Common myeloid progenitor, CD34-positive (primary cell): ENCODE measurements at regions not wholly inside any gene's neighbourhood (a gene's known extent, or its start where the extent isn't known, plus 50 kb on each side); places are given as distances from the start of the nearest gene placed in this dataset.

ENCODE experiments used
- CTCF ChIA-PET: fragments of 350-600 bp; sonication (Branson Sonifier 250); formaldehyde crosslinking; loops from one replicate; lab custom pipeline; 2021; ENCODE audit warnings: antibody characterized with exemption; lab: Charles Lee
- POLR2A ChIA-PET: fragments of 350-600 bp; sonication (Branson Sonifier 250); formaldehyde crosslinking; loops from one replicate; lab custom pipeline; 2021; ENCODE audit warnings: antibody characterized with exemption; lab: Charles Lee
- DNase-seq, 3 donors: peaks; one replicate each; pipeline versions ENCODE4 v3.0.0 to v3.0.0-alpha.2; 2013
- H3K27ac ChIP-seq, 2 experiments: 1 replicate in 1 of 2; 2 replicates in 1 of 2; pipeline ENCODE4 v1.7.0; 2013; ENCODE audit warnings: inconsistent platforms in 2 of 2, low read length in 2 of 2, mild to moderate bottlenecking in 2 of 2, low read depth in 1 of 2, moderate library complexity in 1 of 2; ENCODE audit not compliant: severe bottlenecking in 2 of 2, insufficient read depth in 1 of 2, poor library complexity in 1 of 2
- H3K27me3 ChIP-seq, 5 experiments: replicated peaks in 2 of 5; 1 replicate in 3 of 5; 2 replicates in 2 of 5; pipeline versions ENCODE4 v1.6.1 to v1.7.0; 2013; ENCODE audit warnings: low read length in 4 of 5, mild to moderate bottlenecking in 2 of 5, moderate library complexity in 2 of 5, inconsistent platforms in 1 of 5; ENCODE audit not compliant: insufficient read depth in 5 of 5, control insufficient read depth in 4 of 5
- H3K36me3 ChIP-seq, 4 experiments: 1 replicate in 2 of 4; 2 replicates in 2 of 4; pipeline versions ENCODE4 v1.6.1 to v1.7.0; 2013; ENCODE audit warnings: low read length in 3 of 4, control low read depth in 1 of 4, mild to moderate bottlenecking in 1 of 4; ENCODE audit not compliant: control insufficient read depth in 4 of 4, insufficient read depth in 4 of 4
- H3K4me1 ChIP-seq, 4 experiments: 1 replicate in 3 of 4; 2 replicates in 1 of 4; pipeline versions ENCODE4 v1.6.1 to v1.7.1; 2013; ENCODE audit warnings: low read length in 3 of 4, mild to moderate bottlenecking in 3 of 4, control low read depth in 1 of 4, inconsistent platforms in 1 of 4, moderate library complexity in 1 of 4; ENCODE audit not compliant: control insufficient read depth in 4 of 4, insufficient read depth in 4 of 4; ENCODE audit errors: control extremely low read depth in 1 of 4
- H3K4me3 ChIP-seq, 7 experiments: 1 replicate in 4 of 7; 2 replicates in 3 of 7; pipeline versions ENCODE4 v1.5.1 to v1.7.0; 2013; ENCODE audit warnings: mild to moderate bottlenecking in 7 of 7, low read length in 6 of 7, moderate library complexity in 6 of 7, inconsistent platforms in 2 of 7, low read depth in 2 of 7, control low read depth in 1 of 7; ENCODE audit not compliant: insufficient read depth in 4 of 7, control insufficient read depth in 1 of 7; ENCODE audit errors: extremely low read depth in 1 of 7
- H3K9me3 ChIP-seq, 5 experiments: 1 replicate in 4 of 5; 2 replicates in 1 of 5; pipeline versions ENCODE4 v1.6.1 to v1.7.1; 2013; ENCODE audit warnings: low read length in 4 of 5, mild to moderate bottlenecking in 2 of 5, inconsistent platforms in 1 of 5, low read depth in 1 of 5, moderate library complexity in 1 of 5; ENCODE audit not compliant: control insufficient read depth in 4 of 5, insufficient read depth in 2 of 5; ENCODE audit errors: control extremely low read depth in 1 of 5
- WGBS: methylation state at CpG from one replicate; pipeline ENCODE4 v1.1.5; 2013; ENCODE audit not compliant: insufficient coverage; 5-methylcytosine and 5-hydroxymethylcytosine counted together

- Histone ChIP-seq H3K27ac (no peak overlapping the region), H3K9me3 (no peaks in the 10 kb centered on the region), H3K36me3 (no peaks in the 10 kb centered on the region), H3K4me3 (no peak overlapping the region), H3K27me3 (no peaks in the 10 kb centered on the region), H3K4me1 (no peaks in the 10 kb centered on the region)
- WGBS: no CpG with 5 or more reads among the region's 3 CpGs
- no peak for DNase-seq
- POLR2A ChIA-PET: no interaction called here
- CTCF ChIA-PET: no interaction called here
Measured at GRCh38 chr5:67694810-67695191, 498.2 kb upstream of the CD180 start.

- ChIA-PET POLR2A (no interaction called here), CTCF (no interaction called here)
- no peak for DNase-seq
- H3K27me3 ChIP-seq: no peaks in the 10 kb centered on the region
- no peaks in the 10 kb centered on the region for H3K4me1 ChIP-seq
- H3K27ac ChIP-seq: no peak overlapping the region
- H3K9me3 ChIP-seq: no peaks in the 10 kb centered on the region
- no peak overlapping the region for H3K4me3 ChIP-seq
- H3K36me3 ChIP-seq: no peaks in the 10 kb centered on the region
- 93% methylated on average over 4 of the region's 6 CpGs for WGBS
Measured at GRCh38 chr5:67693956-67694809, 497.6 kb upstream of the CD180 start.

- CTCF ChIA-PET: no interaction called here
- Histone ChIP-seq H3K9me3 (no peaks in the 10 kb centered on the region), H3K27me3 (no peaks in the 10 kb centered on the region), H3K4me3 (no peak overlapping the region), H3K4me1 (no peaks in the 10 kb centered on the region), H3K27ac (no peak overlapping the region), H3K36me3 (no peaks in the 10 kb centered on the region)
- WGBS: no CpG with 5 or more reads among the region's 1 CpG
- POLR2A ChIA-PET: no interaction called here
- no peak for DNase-seq
Measured at GRCh38 chr5:67686746-67687145, 490.1 kb upstream of the CD180 start.

GRCh38 chr5:67681703-67682102, 485.1 kb upstream of the CD180 start:
- no peak for DNase-seq
- 100% methylated on average over 1 of the region's 2 CpGs for WGBS
- Histone ChIP-seq H3K4me3 (no peak overlapping the region), H3K36me3 (no peaks in the 10 kb centered on the region), H3K27ac (no peak overlapping the region), H3K9me3 (no peaks in the 10 kb centered on the region), H3K27me3 (no peaks in the 10 kb centered on the region), H3K4me1 (no peaks in the 10 kb centered on the region)
- POLR2A ChIA-PET: no interaction called here
- CTCF ChIA-PET: no interaction called here

GRCh38 chr5:67680099-67680498, 483.5 kb upstream of the CD180 start:
- POLR2A ChIA-PET: no interaction called here
- H3K36me3 ChIP-seq: no peaks in the 10 kb centered on the region
- no peaks in the 10 kb centered on the region for H3K9me3 ChIP-seq
- no peak overlapping the region for H3K27ac ChIP-seq
- CTCF ChIA-PET: no interaction called here
- no peak overlapping the region for H3K4me3 ChIP-seq
- H3K27me3 ChIP-seq: no peaks in the 10 kb centered on the region
- DNase-seq: no peak
- H3K4me1 ChIP-seq: no peaks in the 10 kb centered on the region

GRCh38 chr5:67679184-67679841, 482.7 kb upstream of the CD180 start:
- Histone ChIP-seq H3K4me1 (no peaks in the 10 kb centered on the region), H3K27me3 (no peaks in the 10 kb centered on the region), H3K9me3 (no peaks in the 10 kb centered on the region), H3K27ac (no peak overlapping the region), H3K36me3 (no peaks in the 10 kb centered on the region), H3K4me3 (no peak overlapping the region)
- POLR2A ChIA-PET: no interaction called here
- CTCF ChIA-PET: interaction anchor here (0.6 kb wide), 1 partner anchor 36 kb away, joined by 3 read pairs; no protein-coding TSS in a partner anchor
- peak in 1 of 3 donors; percentile 0 for DNase-seq
- WGBS: 91% methylated on average over 1 of the region's 7 CpGs

GRCh38 chr5:67678594-67678993, 482.0 kb upstream of the CD180 start:
- 100% methylated on average over 1 of the region's 3 CpGs for WGBS
- DNase-seq: no peak
- ChIA-PET POLR2A (no interaction called here), CTCF (interaction anchor here (0.6 kb wide), 1 partner anchor 62 kb away, joined by 3 read pairs; no protein-coding TSS in a partner anchor)
- Histone ChIP-seq H3K27ac (no peak overlapping the region), H3K27me3 (no peaks in the 10 kb centered on the region), H3K9me3 (no peaks in the 10 kb centered on the region), H3K4me1 (no peaks in the 10 kb centered on the region), H3K4me3 (no peak overlapping the region), H3K36me3 (no peaks in the 10 kb centered on the region)
